Stomach (tissue), 4 donors: ENCODE measurements at regions not wholly inside any gene's neighbourhood (a gene's known extent, or its start where the extent isn't known, plus 50 kb on each side); places are given as distances from the start of the nearest gene placed in this dataset.

Experiments used
- EP300 ChIP-seq: sonication (generic); formaldehyde crosslinking; IDR thresholded peaks from one replicate; pipeline ENCODE4 v1.6.1; 2017; ENCODE audit warnings: antibody characterized with exemption
- POLR2A ChIP-seq, 4 donors: fragments of 450-650 bp; IDR thresholded peaks; one replicate each; pipeline ENCODE4 v1.6.1; 2016; ENCODE audit warnings: antibody characterized with exemption in 4 of 4, control low read depth in 2 of 4, mild to moderate bottlenecking in 1 of 4, moderate library complexity in 1 of 4
- TF ChIP-seq, protein P1 (sequence below), 7 experiments: fragments of 450-650 bp in 4 of 7; fragments of 200-600 bp in 3 of 7; sonication (generic) in 3 of 7; IDR thresholded peaks; one replicate each; pipeline ENCODE4 v1.5.1; 2016 to 2019; ENCODE audit warnings: antibody characterized with exemption in 7 of 7, control low read depth in 2 of 7, mild to moderate bottlenecking in 1 of 7

DNA sequence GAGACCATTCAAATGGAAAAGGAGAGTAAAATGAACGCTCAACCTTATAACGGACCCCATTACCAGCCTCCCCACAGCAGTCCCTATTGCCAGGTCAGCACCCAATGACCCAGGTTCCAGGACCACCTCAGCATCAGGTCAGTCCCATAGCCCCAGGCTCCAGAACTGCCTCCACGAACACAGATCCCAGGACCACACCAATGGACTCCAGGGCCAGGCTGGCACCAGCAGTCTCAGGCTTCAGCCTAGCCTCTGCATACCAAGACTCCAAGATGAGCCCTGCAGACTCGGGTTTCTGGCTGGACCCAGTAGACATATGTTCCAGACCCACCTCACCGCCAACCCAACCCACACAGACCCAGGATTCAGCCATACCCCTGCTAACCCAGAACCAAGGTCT is 625.0 kb upstream of the RGS18 start:
- TF ChIP-seq, protein P1, sequence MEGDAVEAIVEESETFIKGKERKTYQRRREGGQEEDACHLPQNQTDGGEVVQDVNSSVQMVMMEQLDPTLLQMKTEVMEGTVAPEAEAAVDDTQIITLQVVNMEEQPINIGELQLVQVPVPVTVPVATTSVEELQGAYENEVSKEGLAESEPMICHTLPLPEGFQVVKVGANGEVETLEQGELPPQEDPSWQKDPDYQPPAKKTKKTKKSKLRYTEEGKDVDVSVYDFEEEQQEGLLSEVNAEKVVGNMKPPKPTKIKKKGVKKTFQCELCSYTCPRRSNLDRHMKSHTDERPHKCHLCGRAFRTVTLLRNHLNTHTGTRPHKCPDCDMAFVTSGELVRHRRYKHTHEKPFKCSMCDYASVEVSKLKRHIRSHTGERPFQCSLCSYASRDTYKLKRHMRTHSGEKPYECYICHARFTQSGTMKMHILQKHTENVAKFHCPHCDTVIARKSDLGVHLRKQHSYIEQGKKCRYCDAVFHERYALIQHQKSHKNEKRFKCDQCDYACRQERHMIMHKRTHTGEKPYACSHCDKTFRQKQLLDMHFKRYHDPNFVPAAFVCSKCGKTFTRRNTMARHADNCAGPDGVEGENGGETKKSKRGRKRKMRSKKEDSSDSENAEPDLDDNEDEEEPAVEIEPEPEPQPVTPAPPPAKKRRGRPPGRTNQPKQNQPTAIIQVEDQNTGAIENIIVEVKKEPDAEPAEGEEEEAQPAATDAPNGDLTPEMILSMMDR (IDR thresholded peaks at IDR 0.05) = no peak
- TF ChIP-seq EP300 (no peak), POLR2A (IDR thresholded peaks at IDR 0.05) (no peak)
